Motor neuron (in vitro differentiated cells): ENCODE measurements at regions not wholly inside any gene's neighbourhood (a gene's known extent, or its start where the extent isn't known, plus 50 kb on each side); places are given as distances from the start of the nearest gene placed in this dataset.

ENCODE experiments used
- ATAC-seq, 8 experiments: fragments of 200-7000 bp; cut with Tn5 transposase; replicated peaks in 6 of 8; 2 replicates each; pipeline ENCODE4 v1.8.0; 2021; ENCODE audit warnings: mild to moderate bottlenecking in 8 of 8, moderate library complexity in 8 of 8
- H3K27ac ChIP-seq, 2 donors: fragments of 250-450 bp; sonication (Bioruptor Pico); 2 replicates each; pipeline ENCODE4 v1.9.0; 2021; ENCODE audit warnings: antibody characterized with exemption in 2 of 2, mild to moderate bottlenecking in 2 of 2, moderate library complexity in 1 of 2
- H3K4me1 ChIP-seq, 2 donors: fragments of 250-450 bp; sonication (Bioruptor Pico); replicated peaks in 1 of 2; 2 replicates each; pipeline ENCODE4 v1.6.1; 2021; ENCODE audit warnings: antibody characterized with exemption in 2 of 2, mild to moderate bottlenecking in 2 of 2, moderate library complexity in 1 of 2
- H3K4me3 ChIP-seq, 5 donors: fragments of 250-450 bp; sonication (Bioruptor Pico); 2 replicates each; pipeline ENCODE4 v1.9.0; 2021; ENCODE audit warnings: antibody characterized with exemption in 5 of 5, mild to moderate bottlenecking in 5 of 5, moderate library complexity in 4 of 5
- WGBS, 10 experiments: fragments of 450-650 bp; shearing (Covaris generic); methylation state at CpG; one replicate each; pipeline ENCODE4 v1.0.0; 2022; 5-methylcytosine and 5-hydroxymethylcytosine counted together
- in situ Hi-C, 9 experiments: fragments of 400-800 bp; cut with MboI; loops; one replicate each; pipeline ENCODE4 v1.15.0; 2021; ENCODE audit warnings: low sequenced_read_pairs in 9 of 9, low pct_unique_long_range_greater_than_20kb in 2 of 9; ENCODE audit not compliant: unreplicated experiment in 9 of 9

DNA sequence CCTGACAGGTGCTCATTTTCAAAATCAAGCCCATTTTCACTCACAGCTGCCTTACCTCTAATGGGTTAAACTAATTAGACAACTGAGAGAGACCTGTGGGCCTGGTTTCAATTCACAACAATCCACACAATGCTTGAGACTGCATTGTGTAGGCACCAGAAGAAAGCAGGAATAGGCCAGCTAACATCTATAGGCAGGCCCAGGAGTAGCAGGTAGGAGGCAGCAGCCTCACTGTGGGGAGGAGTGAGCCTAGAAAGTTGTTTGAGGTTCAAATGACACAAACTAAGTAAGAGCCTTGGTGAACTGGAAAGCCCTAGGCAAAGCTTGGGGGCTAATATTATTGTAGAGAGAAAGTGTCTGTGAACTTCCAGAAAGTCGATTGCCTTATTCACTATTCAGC lies 289.5 kb upstream of the CCDC196 start:
- Histone ChIP-seq H3K4me3 (no peak overlapping the region), H3K27ac (no peak overlapping the region), H3K4me1 (no peaks in the 10 kb centered on the region)
- ATAC-seq: no peak
- in situ Hi-C loops: no loop called here
- 33 to 100% methylated on average over 1 of the region's 1 CpG; no CpG with 5 or more reads in 8 of the 10 experiments for WGBS, 10 experiments

DNA sequence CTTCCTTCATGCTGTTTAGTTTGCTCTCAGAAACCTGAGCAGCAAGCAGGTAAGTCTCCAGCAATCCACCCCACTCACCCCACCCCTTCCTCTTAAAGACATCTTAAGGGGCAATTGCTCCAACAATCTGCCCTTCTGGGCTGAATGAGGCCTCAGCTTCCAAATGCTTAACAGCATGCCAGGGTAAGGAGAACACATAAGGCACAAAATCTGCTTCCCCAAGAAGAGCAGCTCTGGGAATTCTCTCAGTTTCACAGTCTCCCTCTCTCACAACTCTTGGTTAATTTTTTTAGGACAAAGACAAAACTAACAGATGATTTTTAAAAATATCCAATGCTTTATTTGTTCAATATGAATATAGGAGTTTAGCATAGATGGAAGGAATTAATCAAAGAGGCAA lies 288.9 kb upstream of the CCDC196 start:
- no peak for ATAC-seq
- no peak overlapping the region for H3K27ac ChIP-seq
- no peaks in the 10 kb centered on the region for H3K4me1 ChIP-seq
- in situ Hi-C loops: no loop called here
- no peak overlapping the region for H3K4me3 ChIP-seq

DNA sequence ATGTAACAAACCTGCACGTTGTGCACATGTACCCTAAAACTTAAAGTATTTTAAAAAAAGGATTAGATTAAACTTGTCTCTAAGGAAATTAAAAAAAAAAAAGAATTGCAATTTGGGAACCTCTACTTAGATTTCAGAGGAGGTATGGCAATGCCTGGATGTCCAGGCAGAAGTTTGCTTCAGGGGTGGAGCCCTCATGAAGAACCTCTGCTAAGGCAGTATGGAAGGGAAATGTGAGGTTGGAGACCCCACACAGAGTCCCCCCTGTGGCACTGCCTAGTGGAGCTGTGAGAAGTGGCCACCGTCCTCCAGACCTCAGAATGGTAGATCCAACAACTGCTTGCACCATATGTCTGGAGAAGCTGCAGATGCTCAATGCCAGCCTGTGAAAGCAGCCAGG lies 279.6 kb upstream of the CCDC196 start:
- ATAC-seq: no peak
- in situ Hi-C loops: no loop called here
- WGBS, 10 experiments: 0 to 100% (median 67%) methylated on average over 1 of the region's 2 CpGs; no CpG with 5 or more reads in 7 of the 10 experiments

DNA sequence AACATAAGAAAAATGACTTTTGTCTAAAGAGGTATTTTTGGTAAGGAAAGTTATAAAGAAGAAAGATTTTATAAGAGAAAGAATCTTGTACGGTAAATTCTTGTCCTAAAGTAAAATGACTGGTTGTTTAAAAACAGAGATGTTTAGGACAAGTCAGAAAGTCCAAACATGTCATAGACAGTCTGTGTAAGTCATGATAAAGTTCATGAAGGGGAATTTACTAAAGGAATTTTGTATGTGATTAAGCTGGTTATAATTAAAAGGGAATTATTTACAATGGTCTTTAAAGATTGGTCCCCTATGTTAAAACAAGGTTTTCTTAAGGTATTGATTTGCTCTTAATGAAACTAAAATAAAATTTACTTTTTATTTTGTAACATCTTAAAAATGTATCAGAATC lies 269.4 kb upstream of the CCDC196 start:
- in situ Hi-C loops: no loop called here
- no peak for ATAC-seq
- H3K4me3 ChIP-seq: no peak overlapping the region
- 13 to 83% (median 41%) methylated on average over 1 of the region's 1 CpG for WGBS, 10 experiments
- no peak overlapping the region for H3K27ac ChIP-seq
- no peaks in the 10 kb centered on the region for H3K4me1 ChIP-seq

More for the DNA sequence above, 279.6 kb upstream of the CCDC196 start:
- no peaks in the 10 kb centered on the region for H3K4me1 ChIP-seq
- no peak overlapping the region for H3K27ac ChIP-seq
- no peak overlapping the region for H3K4me3 ChIP-seq

DNA sequence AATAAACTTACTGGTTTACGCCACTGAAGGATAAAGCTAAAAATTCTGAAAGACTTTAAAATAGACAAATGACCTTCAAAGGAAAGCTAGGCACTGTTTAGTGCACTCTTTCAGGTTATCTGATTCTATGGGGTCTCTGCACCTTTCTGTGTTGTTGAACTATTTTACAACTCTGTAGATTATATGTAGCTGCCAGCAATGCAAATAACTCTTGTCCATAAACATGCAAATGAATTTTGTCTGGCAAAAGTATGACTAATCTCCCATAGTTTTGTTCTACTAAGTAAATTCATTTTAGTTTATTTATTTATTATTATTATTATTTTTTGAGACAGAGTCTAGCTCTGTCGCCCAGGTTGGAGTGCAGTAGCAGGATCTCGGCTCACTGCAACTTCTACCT lies 266.3 kb upstream of the CCDC196 start:
- Histone ChIP-seq H3K27ac (no peak overlapping the region), H3K4me1 (no peaks in the 10 kb centered on the region), H3K4me3 (no peak overlapping the region)
- peak in 3 of 8 experiments; percentile 43 to 74 (median 71) for ATAC-seq
- 55 to 100% (median 90%) methylated on average over 1 to 3 of the region's 3 CpGs; no CpG with 5 or more reads in 1 of the 10 experiments for WGBS, 10 experiments
- in situ Hi-C loops: no loop called here

DNA sequence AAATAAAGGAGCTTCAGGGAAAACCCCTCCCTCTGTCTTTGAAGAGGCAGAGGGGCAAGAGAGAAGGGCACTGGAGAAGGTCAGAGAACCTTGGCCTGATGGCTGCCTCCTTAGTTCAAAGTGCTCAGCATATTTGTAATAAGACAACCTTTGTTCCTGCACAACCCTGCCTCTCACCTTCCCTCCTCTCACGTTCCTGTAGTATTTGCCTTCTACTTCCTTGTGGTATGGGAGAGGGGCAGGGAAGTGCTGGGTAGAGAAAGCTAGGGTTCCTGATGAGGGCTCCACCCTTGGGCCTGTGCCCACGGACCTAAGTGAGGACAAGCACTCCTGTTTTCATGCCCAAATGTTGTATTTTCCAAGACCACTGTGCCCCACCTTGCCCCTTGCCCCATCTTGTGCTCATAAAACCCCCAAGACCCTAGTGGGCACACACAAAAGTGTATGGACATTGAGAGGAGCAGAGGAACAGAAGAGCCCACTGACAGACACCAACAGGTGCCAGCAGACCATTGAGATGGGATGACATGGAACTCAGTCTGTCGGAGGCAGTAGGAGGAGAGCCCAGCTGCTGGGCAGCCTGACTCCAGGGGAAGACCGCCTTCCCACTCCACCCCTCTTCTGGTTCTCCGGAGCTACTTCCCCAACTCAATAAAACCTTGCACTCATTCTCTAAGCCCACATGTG lies 261.5 kb upstream of the CCDC196 start:
- no peak for ATAC-seq
- no peak overlapping the region for H3K4me3 ChIP-seq
- 40 to 67% (median 49%) methylated on average over 1 to 4 of the region's 5 CpGs; no CpG with 5 or more reads in 5 of the 10 experiments for WGBS, 10 experiments
- in situ Hi-C loops: no loop called here
- no peaks in the 10 kb centered on the region for H3K4me1 ChIP-seq
- no peak overlapping the region for H3K27ac ChIP-seq

DNA sequence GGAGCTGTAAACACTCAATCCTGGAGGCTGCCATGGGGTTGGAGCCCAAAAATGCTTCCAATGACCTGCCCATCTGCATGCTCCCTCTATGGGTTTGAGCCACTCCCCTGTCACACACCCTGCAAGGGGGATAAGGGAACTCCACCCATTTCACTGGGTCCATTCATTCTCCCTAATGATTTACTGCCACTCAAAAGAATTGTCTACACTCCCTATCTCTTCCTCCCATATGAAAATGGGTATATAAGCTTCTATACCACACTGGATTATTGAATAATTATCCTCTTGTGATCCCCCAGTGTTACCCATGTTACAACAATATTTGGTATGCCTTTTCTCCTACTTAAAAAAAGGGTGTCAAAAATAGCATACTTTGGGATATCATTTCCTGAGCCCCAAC lies 260.8 kb upstream of the CCDC196 start:
- ATAC-seq: no peak
- H3K4me1 ChIP-seq: no peaks in the 10 kb centered on the region
- no peak overlapping the region for H3K4me3 ChIP-seq
- no peak overlapping the region for H3K27ac ChIP-seq
- in situ Hi-C loops: no loop called here

DNA sequence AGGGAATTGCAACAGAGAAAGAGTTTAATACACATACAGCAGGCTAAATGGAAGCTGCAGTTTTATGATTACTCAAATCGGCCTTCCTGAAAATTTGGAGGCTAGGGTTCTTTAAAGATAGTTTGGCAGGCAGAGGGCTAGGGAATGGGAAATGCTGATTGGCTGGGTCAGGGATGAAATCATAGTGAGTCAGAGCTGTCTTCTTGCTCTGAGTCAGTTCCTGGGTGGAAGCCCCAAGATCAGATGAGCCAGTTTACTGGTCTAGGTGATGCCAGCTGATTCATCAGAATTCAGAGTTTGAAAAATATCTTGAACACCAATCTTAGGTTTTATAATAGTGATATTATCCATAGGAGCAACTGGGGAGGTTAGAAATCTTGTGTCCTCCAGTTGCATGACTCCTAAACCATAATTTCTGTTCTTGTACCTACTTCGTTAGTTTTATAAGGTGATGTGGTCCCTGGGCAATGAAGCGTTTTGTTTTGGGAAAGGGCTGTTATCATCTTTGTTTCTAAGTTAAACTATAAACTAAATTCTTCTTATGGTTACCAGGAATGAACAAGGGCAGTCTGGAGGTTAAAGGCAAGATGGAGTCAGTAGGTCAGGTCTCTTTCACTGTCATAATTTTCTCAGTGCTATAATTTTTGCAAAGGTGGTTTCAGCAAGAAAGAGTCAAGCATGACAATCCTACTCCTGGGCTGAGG lies 257.8 kb upstream of the CCDC196 start:
- ATAC-seq: peak in 2 of 8 experiments; percentile 40 to 59
- H3K4me3 ChIP-seq: no peak overlapping the region
- H3K27ac ChIP-seq: no peak overlapping the region
- in situ Hi-C loops: no loop called here
- WGBS, 10 experiments: 71 to 100% (median 86%) methylated on average over 1 to 3 of the region's 3 CpGs; no CpG with 5 or more reads in 1 of the 10 experiments
- H3K4me1 ChIP-seq: peaks cover 0 to 2% of the 10 kb centered on the region in 2 donors

DNA sequence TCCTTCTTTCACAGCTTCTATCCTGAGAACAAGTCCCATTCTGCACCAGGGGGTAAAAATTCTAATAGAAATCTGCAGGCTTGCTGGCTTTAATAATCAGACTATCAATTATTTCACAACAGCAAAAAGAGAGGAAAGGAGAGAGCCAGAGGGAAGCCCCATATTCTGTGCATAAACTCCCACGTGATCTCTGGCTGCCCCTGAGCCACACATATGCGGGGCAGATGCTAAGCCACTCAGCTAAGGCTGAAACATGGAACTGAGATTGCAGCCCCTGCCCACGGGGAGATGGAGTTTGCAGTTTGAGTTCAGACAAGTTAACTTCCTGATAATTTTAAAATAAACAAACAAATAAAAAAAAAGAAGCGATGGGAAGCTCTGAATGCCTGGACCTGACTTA lies 254.4 kb upstream of the CCDC196 start:
- H3K27ac ChIP-seq: no peak overlapping the region
- peak in 3 of 8 experiments; percentile 80 to 94 (median 83) for ATAC-seq
- peaks cover 9 to 14% of the 10 kb centered on the region in 2 donors for H3K4me1 ChIP-seq
- in situ Hi-C loops: no loop called here
- no peak overlapping the region for H3K4me3 ChIP-seq
- WGBS, 10 experiments: 0 to 100% (median 48%) methylated on average over 1 to 4 of the region's 4 CpGs

DNA sequence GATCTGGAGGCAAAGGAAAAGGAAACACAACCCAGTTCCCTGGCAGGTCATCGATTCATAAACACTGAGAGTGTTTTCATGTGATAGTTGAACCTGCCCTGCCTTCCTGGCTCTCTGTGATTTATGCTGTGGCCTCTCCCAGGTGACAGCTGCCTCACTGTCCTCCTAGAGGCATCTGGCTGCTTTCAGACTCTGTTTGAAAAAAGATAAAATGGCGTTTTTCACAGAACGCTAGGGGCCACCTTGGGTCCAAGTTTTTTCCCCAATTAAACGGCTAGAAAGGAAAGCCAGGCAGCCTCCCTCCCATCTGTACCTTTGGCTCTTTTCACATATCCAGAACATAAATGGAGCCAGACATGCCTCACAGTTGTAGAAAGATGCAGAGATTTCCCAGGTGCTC lies 252.6 kb upstream of the CCDC196 start:
- ATAC-seq: peak in 5 of 8 experiments; percentile 81 to 97 (median 96)
- H3K27ac ChIP-seq: peak overlapping the region in 1 of 2 donors; percentile 56
- H3K4me1 ChIP-seq: peaks cover 9 to 14% of the 10 kb centered on the region in 2 donors
- in situ Hi-C loops: no loop called here
- WGBS, 10 experiments: 36 to 70% (median 54%) methylated on average over 1 to 4 of the region's 4 CpGs; no CpG with 5 or more reads in 2 of the 10 experiments
- no peak overlapping the region for H3K4me3 ChIP-seq

DNA sequence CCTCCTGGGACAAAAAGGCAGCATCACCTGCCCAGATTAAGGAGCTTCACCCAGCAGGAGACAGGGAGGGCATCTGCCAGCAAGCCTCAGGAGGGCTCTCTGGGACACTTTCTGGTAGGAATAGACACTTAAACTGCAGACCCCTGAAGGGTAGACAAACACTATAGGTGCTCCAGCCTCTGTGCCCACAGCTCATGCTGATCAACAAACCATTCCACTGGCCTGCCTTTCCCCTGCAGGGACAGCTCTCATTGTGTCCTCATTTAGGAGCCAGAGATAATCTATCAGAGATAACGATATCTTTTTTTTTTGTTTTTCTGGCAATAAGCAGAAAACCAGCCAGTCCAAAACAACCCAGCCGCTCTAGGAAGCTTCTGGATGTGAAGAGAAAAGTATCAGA lies 251.8 kb upstream of the CCDC196 start:
- ATAC-seq: no peak
- 33 to 88% (median 67%) methylated on average over 1 to 2 of the region's 2 CpGs; no CpG with 5 or more reads in 2 of the 10 experiments for WGBS, 10 experiments
- in situ Hi-C loops: no loop called here

DNA sequence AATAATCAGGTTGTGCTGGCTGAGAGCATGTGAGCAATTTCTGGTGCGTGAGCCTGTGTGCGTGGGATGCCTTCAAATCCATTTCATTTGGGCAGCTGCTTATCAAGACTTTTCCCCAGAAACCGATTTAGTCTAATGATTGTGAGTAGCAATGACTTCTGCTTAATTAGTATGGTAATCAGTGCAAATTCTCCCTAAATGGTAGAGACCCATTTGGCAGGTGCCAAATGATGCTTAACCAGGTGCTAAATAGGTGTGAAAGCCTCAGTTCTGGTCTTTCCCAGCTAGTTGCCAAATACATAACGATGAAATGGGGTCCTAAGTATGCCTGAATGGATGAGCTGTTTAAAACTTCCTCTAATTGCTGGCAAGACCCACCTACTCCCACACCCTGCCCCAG lies 248.4 kb upstream of the CCDC196 start:
- 0 to 95% (median 80%) methylated on average over 1 to 3 of the region's 4 CpGs; no CpG with 5 or more reads in 1 of the 10 experiments for WGBS, 10 experiments
- Histone ChIP-seq H3K27ac (no peak overlapping the region), H3K4me3 (no peak overlapping the region), H3K4me1 (peaks cover 9 to 14% of the 10 kb centered on the region in 2 donors)
- ATAC-seq: no peak
- in situ Hi-C loops: no loop called here

More for the DNA sequence above, 251.8 kb upstream of the CCDC196 start:
- Histone ChIP-seq H3K27ac (no peak overlapping the region), H3K4me1 (peaks cover 9 to 14% of the 10 kb centered on the region in 2 donors), H3K4me3 (no peak overlapping the region)

DNA sequence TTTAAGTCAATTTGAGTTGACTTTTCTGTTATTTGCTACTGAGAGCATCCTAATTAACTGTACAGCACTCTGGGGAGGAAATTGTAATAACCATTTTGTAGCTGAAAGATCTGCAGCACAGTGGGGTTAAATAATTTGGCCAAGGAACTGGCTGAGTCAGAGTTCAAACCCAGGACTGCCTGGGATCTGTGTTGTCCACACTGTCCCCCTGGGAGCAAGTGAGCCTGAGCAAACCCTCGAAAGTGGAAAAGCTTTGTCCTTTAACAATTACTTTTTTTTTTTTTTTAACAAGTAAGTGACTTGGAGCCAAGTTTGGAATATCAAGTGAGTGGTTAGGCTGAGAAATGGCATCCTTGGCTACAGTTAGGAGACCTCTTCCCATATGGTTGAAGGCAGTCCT lies 247.2 kb upstream of the CCDC196 start:
- ATAC-seq: peak in 1 of 8 experiments; percentile 7
- 0 to 80% (median 60%) methylated on average over 1 of the region's 1 CpG; no CpG with 5 or more reads in 3 of the 10 experiments for WGBS, 10 experiments
- Histone ChIP-seq H3K4me1 (peaks cover 4 to 7% of the 10 kb centered on the region in 2 donors), H3K27ac (no peak overlapping the region), H3K4me3 (no peak overlapping the region)
- in situ Hi-C loops: no loop called here
